Breast epithelium (tissue), 3 donors: ENCODE measurements at regions not wholly inside any gene's neighbourhood (a gene's known extent, or its start where the extent isn't known, plus 50 kb on each side); places are given as distances from the start of the nearest gene placed in this dataset.

Experiments used
- CTCF ChIP-seq, 3 donors: fragments of 450-650 bp; IDR thresholded peaks; one replicate each; pipeline ENCODE4 v1.5.1; 2016 to 2017; ENCODE audit warnings: antibody characterized with exemption in 3 of 3, mild to moderate bottlenecking in 3 of 3, moderate library complexity in 3 of 3
- POLR2A ChIP-seq: fragments of 450-650 bp; IDR thresholded peaks from one replicate; pipeline ENCODE4 v1.6.1; 2016; ENCODE audit warnings: antibody characterized with exemption, mild to moderate bottlenecking, moderate library complexity
- POLR2AphosphoS5 ChIP-seq, 3 donors: sonication (generic); formaldehyde crosslinking; IDR thresholded peaks; one replicate each; pipeline ENCODE4 v1.6.1; 2017; ENCODE audit warnings: antibody characterized with exemption in 3 of 3

- TF ChIP-seq CTCF (IDR thresholded peaks at IDR 0.05) (no peak), POLR2A (no peak), POLR2AphosphoS5 (IDR thresholded peaks at IDR 0.05) (no peak)
Observed at GRCh38 chr1:193799371-193799770, 613.0 kb upstream of the B3GALT2 start.
